ENCODE measurements at regions not wholly inside any gene's neighbourhood (a gene's known extent, or its start where the extent isn't known, plus 50 kb on each side); places are given as distances from the start of the nearest gene placed in this dataset.

GRCh38 chr7:41855798-41856197 is 152.9 kb upstream of the INHBA start:
- TF ChIP-seq CTCF (IDR thresholded peaks at IDR 0.05) (no peak), POLR2AphosphoS5 (IDR thresholded peaks at IDR 0.05) (no peak)

Measured in gastroesophageal sphincter (tissue), 3 donors.